ENCODE measurements at regions not wholly inside any gene's neighbourhood (a gene's known extent, or its start where the extent isn't known, plus 50 kb on each side); places are given as distances from the start of the nearest gene placed in this dataset.

GRCh38 chr3:193980905-193981304 is 155.0 kb upstream of the HES1 start:
- TF ChIP-seq EZH2phosphoT487 (IDR thresholded peaks at IDR 0.05; ENCODE audit: borderline replicate concordance, low read length) (no peak), CTCF (IDR thresholded peaks at IDR 0.05; ENCODE audit: low read depth, low read length, poor library complexity, severe bottlenecking) (no peak)
